Osteoblast (primary cell): ENCODE measurements at regions not wholly inside any gene's neighbourhood (a gene's known extent, or its start where the extent isn't known, plus 50 kb on each side); places are given as distances from the start of the nearest gene placed in this dataset.

Experiments
- DNase-seq: peaks from one replicate; pipeline ENCODE4 v3.0.0; 2011; ENCODE audit warnings: low spot score, mixed read lengths; ENCODE audit not compliant: insufficient read length; ENCODE audit errors: missing footprints
- H2AFZ ChIP-seq: 2 replicates; pipeline ENCODE4 v1.6.0; 2011; ENCODE audit warnings: mild to moderate bottlenecking, low read length
- H3K27ac ChIP-seq: 2 replicates; pipeline ENCODE4 v1.5.1; 2011; ENCODE audit warnings: mild to moderate bottlenecking, low read depth, low read length, moderate library complexity
- H3K27me3 ChIP-seq: 2 replicates; pipeline ENCODE4 v1.6.0; 2012; ENCODE audit warnings: mild to moderate bottlenecking, control low read depth, inconsistent platforms, low read length, moderate library complexity; ENCODE audit not compliant: insufficient read depth
- H3K36me3 ChIP-seq: 2 replicates; pipeline ENCODE4 v1.5.1; 2011; ENCODE audit warnings: mild to moderate bottlenecking, low read length, control low read depth, moderate library complexity; ENCODE audit not compliant: insufficient read depth
- H3K4me1 ChIP-seq: 2 replicates; pipeline ENCODE4 v1.5.1; 2011; ENCODE audit warnings: mild to moderate bottlenecking, low read length, control low read depth, moderate library complexity; ENCODE audit not compliant: insufficient read depth
- H3K4me2 ChIP-seq: 2 replicates; pipeline ENCODE4 v1.6.0; 2011; ENCODE audit warnings: mild to moderate bottlenecking, low read length; ENCODE audit not compliant: insufficient read depth
- H3K4me3 ChIP-seq: fragments of 200-600 bp; sonication (generic); 3 replicates; pipeline ENCODE4 v1.5.1; 2012; ENCODE audit warnings: mild to moderate bottlenecking, low read length, inconsistent platforms; ENCODE audit not compliant: insufficient read depth
- H3K79me2 ChIP-seq: 2 replicates; pipeline ENCODE4 v1.6.0; 2012; ENCODE audit warnings: mild to moderate bottlenecking, low read length, control low read depth, inconsistent platforms; ENCODE audit not compliant: insufficient read depth
- H3K9me3 ChIP-seq: 2 replicates; pipeline ENCODE4 v1.5.1; 2011; ENCODE audit warnings: low read depth, low read length, control low read depth
- H4K20me1 ChIP-seq: 2 replicates; pipeline ENCODE4 v1.6.0; 2012; ENCODE audit warnings: mild to moderate bottlenecking, low read length, control low read depth; ENCODE audit not compliant: insufficient read depth
- TF ChIP-seq, protein P1 (sequence below): IDR thresholded peaks from 2 replicates; pipeline ENCODE4 v1.5.1; 2011; ENCODE audit warnings: mild to moderate bottlenecking, low read depth, low read length, moderate library complexity; ENCODE audit errors: extremely low read depth

DNA sequence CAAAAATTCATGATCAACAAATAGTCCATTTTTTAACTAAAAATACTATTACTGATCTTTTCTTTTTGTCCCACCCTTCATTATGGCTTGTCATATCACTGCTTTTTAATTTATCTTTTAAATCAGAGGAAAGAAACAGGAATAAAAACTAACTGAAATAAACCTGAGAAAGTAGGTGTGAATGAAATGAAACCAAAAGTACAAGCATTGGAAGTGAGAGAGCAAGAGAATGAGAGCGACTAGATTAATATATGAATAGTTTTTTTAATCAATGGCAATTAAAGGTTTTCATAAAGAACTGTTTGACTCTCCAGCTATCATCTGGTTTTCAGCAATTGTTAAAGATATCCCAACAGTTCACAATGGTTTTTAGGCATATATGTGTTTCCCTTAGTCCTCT is 137.8 kb downstream of the SPAG6 start:
- peaks cover 6% of the 10 kb centered on the region for H3K4me1 ChIP-seq
- H3K27ac ChIP-seq, result no peak overlapping the region
- H3K4me2 ChIP-seq, result no peak overlapping the region
- no peaks in the 10 kb centered on the region for H4K20me1 ChIP-seq
- no peak overlapping the region for H2AFZ ChIP-seq
- peaks cover 8% of the 10 kb centered on the region for H3K27me3 ChIP-seq
- no peak for DNase-seq
- H3K9me3 ChIP-seq, result no peaks in the 10 kb centered on the region
- no peaks in the 10 kb centered on the region for H3K36me3 ChIP-seq
- no peak overlapping the region for H3K4me3 ChIP-seq
- H3K79me2 ChIP-seq, result no peaks in the 10 kb centered on the region
- TF ChIP-seq, protein P1, sequence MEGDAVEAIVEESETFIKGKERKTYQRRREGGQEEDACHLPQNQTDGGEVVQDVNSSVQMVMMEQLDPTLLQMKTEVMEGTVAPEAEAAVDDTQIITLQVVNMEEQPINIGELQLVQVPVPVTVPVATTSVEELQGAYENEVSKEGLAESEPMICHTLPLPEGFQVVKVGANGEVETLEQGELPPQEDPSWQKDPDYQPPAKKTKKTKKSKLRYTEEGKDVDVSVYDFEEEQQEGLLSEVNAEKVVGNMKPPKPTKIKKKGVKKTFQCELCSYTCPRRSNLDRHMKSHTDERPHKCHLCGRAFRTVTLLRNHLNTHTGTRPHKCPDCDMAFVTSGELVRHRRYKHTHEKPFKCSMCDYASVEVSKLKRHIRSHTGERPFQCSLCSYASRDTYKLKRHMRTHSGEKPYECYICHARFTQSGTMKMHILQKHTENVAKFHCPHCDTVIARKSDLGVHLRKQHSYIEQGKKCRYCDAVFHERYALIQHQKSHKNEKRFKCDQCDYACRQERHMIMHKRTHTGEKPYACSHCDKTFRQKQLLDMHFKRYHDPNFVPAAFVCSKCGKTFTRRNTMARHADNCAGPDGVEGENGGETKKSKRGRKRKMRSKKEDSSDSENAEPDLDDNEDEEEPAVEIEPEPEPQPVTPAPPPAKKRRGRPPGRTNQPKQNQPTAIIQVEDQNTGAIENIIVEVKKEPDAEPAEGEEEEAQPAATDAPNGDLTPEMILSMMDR, result no peak
